OCI-LY3 (cell line): ENCODE measurements at regions not wholly inside any gene's neighbourhood (a gene's known extent, or its start where the extent isn't known, plus 50 kb on each side); places are given as distances from the start of the nearest gene placed in this dataset.

Source experiments
- H2AFZ ChIP-seq: fragments of 200-600, 300-600 bp; shearing (Covaris generic); 2 replicates; pipeline ENCODE4 v1.6.0; 2014; ENCODE audit warnings: antibody characterized with exemption, low read depth, low read length
- H3K27ac ChIP-seq: fragments of 200-600, 300-600 bp; sonication (generic); 2 replicates; pipeline ENCODE4 v1.5.1; 2014; ENCODE audit warnings: mild to moderate bottlenecking, low read length, moderate library complexity, mixed read lengths
- H3K27me3 ChIP-seq: fragments of 200-600, 300-600 bp; sonication (generic); 2 replicates; pipeline ENCODE4 v1.6.1; 2014; ENCODE audit warnings: low read depth, low read length, mixed read lengths
- H3K36me3 ChIP-seq: fragments of 200-600, 300-600 bp; sonication (generic); replicated peaks from 2 replicates; pipeline ENCODE3; 2014; ENCODE audit warnings: low read depth, low read length, mixed read lengths
- H3K4me1 ChIP-seq: fragments of 300-600, 200-600 bp; sonication (generic); 2 replicates; pipeline ENCODE4 v1.6.1; 2014; ENCODE audit warnings: low read length, mixed read lengths
- H3K4me2 ChIP-seq: fragments of 200-600, 300-600 bp; sonication (generic); 2 replicates; pipeline ENCODE4 v1.6.1; 2014; ENCODE audit warnings: low read length, mixed read lengths
- H3K4me3 ChIP-seq: fragments of 300-600, 200-600 bp; sonication (generic); 2 replicates; pipeline ENCODE4 v1.5.1; 2014; ENCODE audit warnings: antibody characterized with exemption, mild to moderate bottlenecking, low read length, moderate library complexity
- H3K79me2 ChIP-seq: fragments of 300-600, 200-600 bp; shearing (Covaris generic); 2 replicates; pipeline ENCODE4 v1.6.1; 2014; ENCODE audit warnings: mild to moderate bottlenecking, low read length, mixed read lengths
- H3K9ac ChIP-seq: fragments of 300-600, 200-600 bp; shearing (Covaris generic); 2 replicates; pipeline ENCODE4 v1.6.0; 2014; ENCODE audit warnings: mild to moderate bottlenecking, low read length, moderate library complexity
- H3K9me3 ChIP-seq: fragments of 200-600, 300-600 bp; shearing (Covaris generic); 2 replicates; pipeline ENCODE4 v1.6.1; 2014; ENCODE audit warnings: low read length, mixed read lengths; ENCODE audit not compliant: insufficient read depth
- H4K20me1 ChIP-seq: fragments of 200-600, 300-600 bp; sonication (generic); 2 replicates; pipeline ENCODE4 v1.6.1; 2016; ENCODE audit warnings: low read length, mixed read lengths; ENCODE audit not compliant: insufficient read depth
- CTCF ChIP-seq: fragments of 200-600, 300-600 bp; sonication (generic); IDR thresholded peaks from 2 replicates; pipeline ENCODE4 v1.5.1; 2014; ENCODE audit warnings: antibody characterized with exemption, low read length, low read depth
- EZH2phosphoT487 ChIP-seq: fragments of 200-600 bp; shearing (Covaris generic); IDR thresholded peaks from 2 replicates; pipeline ENCODE4 v1.6.1; 2018; ENCODE audit warnings: antibody characterized with exemption, mixed run types, low read depth

GRCh38 chr9:95822583-95823431, 52.7 kb upstream of the ERCC6L2 start:
- peak overlapping the region; percentile 39 for H3K4me3 ChIP-seq
- H3K27me3 ChIP-seq = peaks cover 9% of the 10 kb centered on the region; the same call in 1 of the 2 replicates
- H3K4me2 ChIP-seq = peak overlapping the region; percentile 87
- H3K27ac ChIP-seq = peak overlapping the region; percentile 81
- TF ChIP-seq CTCF (no peak), EZH2phosphoT487 (peak; percentile 76; the same call in 1 of the 2 replicates)
- no peaks in the 10 kb centered on the region for H3K79me2 ChIP-seq
- no peaks in the 10 kb centered on the region for H4K20me1 ChIP-seq
- peak overlapping the region; percentile 49; the same call in 1 of the 2 replicates for H2AFZ ChIP-seq
- H3K9ac ChIP-seq = peak overlapping the region; percentile 56
- peaks cover 5% of the 10 kb centered on the region for H3K36me3 ChIP-seq
- H3K9me3 ChIP-seq = no peaks in the 10 kb centered on the region
- peaks cover 52% of the 10 kb centered on the region for H3K4me1 ChIP-seq

- TF ChIP-seq EZH2phosphoT487 = no peak
- TF ChIP-seq CTCF = no peak
- Histone ChIP-seq H3K27me3 (peaks cover 9% of the 10 kb centered on the region; the same call in 1 of the 2 replicates), H3K4me1 (peaks cover 52% of the 10 kb centered on the region), H3K36me3 (peaks cover 5% of the 10 kb centered on the region), H3K9me3 (no peaks in the 10 kb centered on the region), H3K27ac (peak overlapping the region; percentile 81), H3K4me3 (no peak overlapping the region), H4K20me1 (no peaks in the 10 kb centered on the region), H3K4me2 (peak overlapping the region; percentile 87), H2AFZ (no peak overlapping the region), H3K79me2 (no peaks in the 10 kb centered on the region), H3K9ac (peak overlapping the region; percentile 48; the same call in 1 of the 2 replicates)
These were observed 53.5 kb upstream of the ERCC6L2 start for GRCh38 chr9:95822015-95822414.

- Histone ChIP-seq H3K9me3 (no peaks in the 10 kb centered on the region), H3K79me2 (no peaks in the 10 kb centered on the region), H3K27ac (no peak overlapping the region), H3K4me3 (no peak overlapping the region), H2AFZ (no peak overlapping the region), H4K20me1 (no peaks in the 10 kb centered on the region), H3K4me2 (no peak overlapping the region), H3K36me3 (peaks cover 5% of the 10 kb centered on the region), H3K9ac (no peak overlapping the region), H3K27me3 (peaks cover 9% of the 10 kb centered on the region; the same call in 1 of the 2 replicates), H3K4me1 (peaks cover 36% of the 10 kb centered on the region)
- no peak for TF ChIP-seq CTCF
- TF ChIP-seq EZH2phosphoT487 = no peak
These were observed 55.4 kb upstream of the ERCC6L2 start for GRCh38 chr9:95820074-95820473.

GRCh38 chr9:95819636-95820035, 55.9 kb upstream of the ERCC6L2 start:
- Histone ChIP-seq H3K27me3 (peaks cover 9% of the 10 kb centered on the region; the same call in 1 of the 2 replicates), H3K4me1 (peaks cover 34% of the 10 kb centered on the region), H3K27ac (no peak overlapping the region), H4K20me1 (no peaks in the 10 kb centered on the region), H3K4me2 (no peak overlapping the region), H2AFZ (no peak overlapping the region), H3K9me3 (no peaks in the 10 kb centered on the region), H3K4me3 (no peak overlapping the region), H3K9ac (no peak overlapping the region), H3K79me2 (no peaks in the 10 kb centered on the region), H3K36me3 (peaks cover 5% of the 10 kb centered on the region)
- TF ChIP-seq CTCF (no peak), EZH2phosphoT487 (no peak)
